H1 (cell line): ENCODE measurements at regions not wholly inside any gene's neighbourhood (a gene's known extent, or its start where the extent isn't known, plus 50 kb on each side); places are given as distances from the start of the nearest gene placed in this dataset.

ENCODE experiments used
- CTCF ChIA-PET: fragments of 300-600 bp; sonication (Branson Sonifier 250); formaldehyde crosslinking; loops from one replicate; lab custom pipeline; 2021; ENCODE audit not compliant: partially characterized antibody; lab: Charles Lee
- POLR2A ChIA-PET: fragments of 300-600 bp; sonication (Branson Sonifier 250); formaldehyde crosslinking; loops from one replicate; lab custom pipeline; 2021; ENCODE audit warnings: inconsistent platforms; ENCODE audit not compliant: partially characterized antibody; lab: Charles Lee
- DNase-seq, 2 experiments: peaks; one replicate each; pipeline versions ENCODE4 v3.0.0 to v3.0.0-alpha.2; 2010 to 2022; ENCODE audit warnings: low spot score in 2 of 2, low read depth in 1 of 2, mixed read lengths in 1 of 2
- FAIRE-seq: peaks from 2 replicates; lab custom pipeline; 2011; peaks lifted over from hg19 to GRCh38; lab: Jason Lieb, UNC
- H2AFZ ChIP-seq: 2 replicates; pipeline ENCODE4 v1.8.1; 2012; ENCODE audit warnings: low read length, inconsistent platforms
- H2AK5ac ChIP-seq: 2 replicates; pipeline ENCODE4 v1.6.1; 2013; ENCODE audit warnings: low read depth, low read length
- H2BK120ac ChIP-seq: replicated peaks from 2 replicates; pipeline ENCODE3; 2013; ENCODE audit warnings: low read depth, low read length, inconsistent platforms
- H2BK12ac ChIP-seq: 2 replicates; pipeline ENCODE4 v1.6.1; 2013; ENCODE audit warnings: low read depth, low read length
- H2BK15ac ChIP-seq: 2 replicates; pipeline ENCODE4 v1.6.1; 2013; ENCODE audit warnings: low read length
- H2BK20ac ChIP-seq: 2 replicates; pipeline ENCODE4 v1.6.1; 2013; ENCODE audit warnings: low read length
- H2BK5ac ChIP-seq: 2 replicates; pipeline ENCODE4 v1.6.1; 2013; ENCODE audit warnings: low read depth, low read length
- H3K14ac ChIP-seq: 2 replicates; pipeline ENCODE4 v1.6.1; 2013; ENCODE audit warnings: inconsistent platforms; ENCODE audit not compliant: insufficient read length
- H3K18ac ChIP-seq: 2 replicates; pipeline ENCODE4 v1.6.1; 2013; ENCODE audit warnings: low read length; ENCODE audit errors: extremely low read depth
- H3K23ac ChIP-seq: 2 replicates; pipeline ENCODE4 v1.6.1; 2013; ENCODE audit warnings: inconsistent platforms; ENCODE audit not compliant: insufficient read length
- H3K23me2 ChIP-seq: 2 replicates; pipeline ENCODE4 v1.6.1; 2013; ENCODE audit warnings: low read depth, low read length
- H3K27ac ChIP-seq: 2 replicates; pipeline ENCODE4 v1.6.1; 2011; ENCODE audit warnings: low read depth, low read length, inconsistent platforms
- H3K27me3 ChIP-seq, 4 experiments: replicated peaks in 1 of 4; 1 replicate in 1 of 4; 2 replicates in 3 of 4; pipeline versions ENCODE4 v1.6.1 to v1.8.1; 2011 to 2013; ENCODE audit warnings: low read length in 3 of 4, mild to moderate bottlenecking in 3 of 4, inconsistent platforms in 2 of 4, mixed read lengths in 2 of 4, moderate library complexity in 1 of 4; ENCODE audit not compliant: control insufficient read depth in 3 of 4, insufficient read depth in 3 of 4; ENCODE audit errors: extremely low read depth in 1 of 4
- H3K36me3 ChIP-seq, 4 experiments: 2 replicates each; pipeline versions ENCODE4 v1.6.1 to v1.8.1; 2011 to 2013; ENCODE audit warnings: mild to moderate bottlenecking in 4 of 4, low read length in 3 of 4, moderate library complexity in 2 of 4, control low read depth in 1 of 4, inconsistent platforms in 1 of 4; ENCODE audit not compliant: insufficient read depth in 4 of 4, control insufficient read depth in 2 of 4
- H3K4ac ChIP-seq: replicated peaks from 2 replicates; pipeline ENCODE3; 2013; ENCODE audit warnings: low read length, low read depth, mixed read lengths, inconsistent platforms; ENCODE audit not compliant: insufficient read length
- H3K4me1 ChIP-seq, 4 experiments: replicated peaks in 1 of 4; 1 replicate in 1 of 4; 2 replicates in 3 of 4; pipeline versions ENCODE4 v1.6.1 to v1.8.1; 2011 to 2013; ENCODE audit warnings: low read length in 3 of 4, inconsistent platforms in 2 of 4, mixed read lengths in 1 of 4; ENCODE audit not compliant: insufficient read depth in 4 of 4, control insufficient read depth in 3 of 4
- H3K4me2 ChIP-seq, 2 experiments: 2 replicates each; pipeline versions ENCODE4 v1.6.1 to v1.8.1; 2011 to 2013; ENCODE audit warnings: low read depth in 2 of 2, low read length in 2 of 2, control low read depth in 1 of 2, inconsistent platforms in 1 of 2, mild to moderate bottlenecking in 1 of 2; ENCODE audit not compliant: insufficient read depth in 1 of 2
- H3K4me3 ChIP-seq, 4 experiments: fragments of 200-600, 300-600 bp in 1 of 4; sonication (generic), shearing (Covaris generic), sonication (Bioruptor Twin) in 1 of 4; 2 replicates each; pipeline versions ENCODE4 v1.5.1 to v1.8.1; 2011 to 2016; ENCODE audit warnings: low read length in 4 of 4, low read depth in 3 of 4, control low read depth in 2 of 4, inconsistent platforms in 2 of 4, mild to moderate bottlenecking in 2 of 4, mixed read lengths in 1 of 4, moderate library complexity in 1 of 4; ENCODE audit not compliant: insufficient read depth in 2 of 4; ENCODE audit errors: extremely low read depth in 1 of 4
- H3K56ac ChIP-seq: replicated peaks from 2 replicates; pipeline ENCODE3; 2013; ENCODE audit warnings: low read depth, mild to moderate bottlenecking, mixed read lengths, low read length, inconsistent platforms; ENCODE audit not compliant: insufficient read length
- H3K79me1 ChIP-seq: 2 replicates; pipeline ENCODE4 v1.6.1; 2013; ENCODE audit warnings: low read depth, low read length, control low read depth
- H3K79me2 ChIP-seq, 2 experiments: 2 replicates each; pipeline versions ENCODE4 v1.6.1 to v1.8.1; 2012 to 2013; ENCODE audit warnings: low read length in 2 of 2, mild to moderate bottlenecking in 2 of 2, inconsistent platforms in 1 of 2; ENCODE audit not compliant: insufficient read depth in 2 of 2, control insufficient read depth in 1 of 2
- H3K9ac ChIP-seq, 4 experiments: replicated peaks in 1 of 4; 1 replicate in 1 of 4; 2 replicates in 3 of 4; pipeline versions ENCODE4 v1.6.1 to v1.8.1; 2011 to 2013; ENCODE audit warnings: low read depth in 3 of 4, low read length in 3 of 4, control low read depth in 2 of 4, mild to moderate bottlenecking in 2 of 4, moderate library complexity in 2 of 4, inconsistent platforms in 1 of 4; ENCODE audit errors: extremely low read depth in 1 of 4
- H3K9me3 ChIP-seq, 2 experiments: 2 replicates each; pipeline versions ENCODE4 v1.6.1 to v1.8.1; 2012 to 2013; ENCODE audit warnings: mild to moderate bottlenecking in 2 of 2, moderate library complexity in 2 of 2, control low read depth in 1 of 2, inconsistent platforms in 1 of 2, low read depth in 1 of 2, low read length in 1 of 2, mixed read lengths in 1 of 2; ENCODE audit not compliant: insufficient read depth in 2 of 2
- H4K20me1 ChIP-seq, 2 experiments: replicated peaks in 1 of 2; 2 replicates each; pipeline versions ENCODE3 to v1.8.1; 2011 to 2013; ENCODE audit warnings: inconsistent platforms in 2 of 2, low read length in 2 of 2, mild to moderate bottlenecking in 1 of 2; ENCODE audit not compliant: insufficient read depth in 2 of 2, control insufficient read depth in 1 of 2
- H4K5ac ChIP-seq: 2 replicates; pipeline ENCODE4 v1.6.1; 2013; ENCODE audit warnings: low read length, low read depth, mixed read lengths, inconsistent platforms; ENCODE audit not compliant: insufficient read length
- H4K8ac ChIP-seq: 2 replicates; pipeline ENCODE4 v1.8.0; 2013; ENCODE audit warnings: mild to moderate bottlenecking, moderate library complexity, low read length, inconsistent platforms; ENCODE audit not compliant: insufficient read depth; ENCODE audit errors: extremely low read depth
- H4K91ac ChIP-seq: replicated peaks from 2 replicates; pipeline ENCODE3; 2013; ENCODE audit warnings: low read length, mixed read lengths, inconsistent platforms; ENCODE audit not compliant: insufficient read length
- E2F6 ChIP-seq: IDR thresholded peaks from 2 replicates; pipeline ENCODE4 v1.6.1; 2012; ENCODE audit warnings: inconsistent platforms
- EP300 ChIP-seq, 2 experiments: IDR thresholded peaks; 1 replicate in 1 of 2; 2 replicates in 1 of 2; pipeline ENCODE4 v1.6.1; 2011 to 2012; ENCODE audit warnings: low read depth in 2 of 2, low read length in 2 of 2, mild to moderate bottlenecking in 2 of 2, borderline replicate concordance in 1 of 2, inconsistent platforms in 1 of 2, moderate library complexity in 1 of 2
- NANOG ChIP-seq: IDR thresholded peaks from 2 replicates; pipeline ENCODE4 v1.6.1; 2011; ENCODE audit warnings: low read length, low read depth, mild to moderate bottlenecking, inconsistent platforms; ENCODE audit not compliant: insufficient read depth, poor library complexity, severe bottlenecking
- WGBS, 2 experiments: shearing (Covaris generic) in 1 of 2; methylation state at CpG; one replicate each; pipeline versions ENCODE4 v1.1.6 to v1.1.7; 2013 to 2015; ENCODE audit warnings: low lambda C conversion rate in 2 of 2, mixed read lengths in 2 of 2, inconsistent platforms in 1 of 2, low coverage in 1 of 2, missing lambda C conversion rate in 1 of 2; ENCODE audit not compliant: insufficient replicate concordance in 2 of 2, insufficient coverage in 1 of 2, insufficient read length in 1 of 2; ENCODE audit errors: extremely low coverage in 1 of 2, missing lambda C conversion rate in 1 of 2; 5-methylcytosine and 5-hydroxymethylcytosine counted together

- no peak for FAIRE-seq
- Histone ChIP-seq H2BK15ac (no peak overlapping the region), H4K5ac (no peak overlapping the region), H3K27ac (no peak overlapping the region), H4K91ac (no peak overlapping the region), H2AFZ (no peak overlapping the region), H3K9me3 (peaks cover 71 to 93% of the 10 kb centered on the region in 2 experiments), H3K9ac (no peak overlapping the region), H3K4me3 (no peak overlapping the region), H3K23ac (no peak overlapping the region), H2BK120ac (no peak overlapping the region), H3K4me2 (no peak overlapping the region), H3K18ac (no peak overlapping the region), H3K27me3 (no peaks in the 10 kb centered on the region), H4K20me1 (no peaks in the 10 kb centered on the region), H2BK12ac (no peak overlapping the region), H3K79me2 (no peaks in the 10 kb centered on the region), H3K79me1 (no peaks in the 10 kb centered on the region), H3K4me1 (no peaks in the 10 kb centered on the region), H2AK5ac (no peak overlapping the region), H4K8ac (no peak overlapping the region), H3K14ac (no peak overlapping the region), H2BK5ac (no peak overlapping the region), H3K4ac (no peak overlapping the region), H3K56ac (no peak overlapping the region), H3K36me3 (no peaks in the 10 kb centered on the region), H3K23me2 (no peaks in the 10 kb centered on the region; the same call in 1 of the 2 replicates), H2BK20ac (no peak overlapping the region)
- POLR2A ChIA-PET, result no interaction called here
- no peak for TF ChIP-seq EP300 (IDR thresholded peaks at IDR 0.05; ENCODE audit: borderline replicate concordance in 1 of 2, low read depth in 2 of 2, low read length in 2 of 2)
- no peak for TF ChIP-seq E2F6
- TF ChIP-seq NANOG, result no peak
- 83% methylated on average over 3 of the region's 3 CpGs; no CpG with 5 or more reads in 1 of the 2 experiments for WGBS, 2 experiments
- CTCF ChIA-PET, result no interaction called here
- DNase-seq, result no peak
These were observed 2334.2 kb downstream of the TP53TG3F start for GRCh38 chr16:35793601-35794000.
